HL-60 (cell line): ENCODE measurements at regions not wholly inside any gene's neighbourhood (a gene's known extent, or its start where the extent isn't known, plus 50 kb on each side); places are given as distances from the start of the nearest gene placed in this dataset.

Source experiments
- DNase-seq, 2 experiments: peaks; one replicate each; pipeline ENCODE4 v3.0.0-alpha.2; 2010 to 2020; ENCODE audit warnings: low read depth in 1 of 2, low spot score in 1 of 2
- H3K27ac ChIP-seq: fragments of 250-450 bp; sonication (Bioruptor Pico); replicated peaks from 2 replicates; pipeline ENCODE4 v1.5.1; 2020; ENCODE audit warnings: mild to moderate bottlenecking, moderate library complexity
- H3K27me3 ChIP-seq: fragments of 250-450 bp; sonication (Bioruptor Pico); 2 replicates; pipeline ENCODE4 v1.5.1; 2021; ENCODE audit warnings: mild to moderate bottlenecking, moderate library complexity; ENCODE audit not compliant: insufficient read depth, poor library complexity, severe bottlenecking
- H3K4me3 ChIP-seq: replicated peaks from 2 replicates; pipeline ENCODE4 v1.5.1; 2011; ENCODE audit warnings: mild to moderate bottlenecking, control low read depth, low read length; ENCODE audit not compliant: insufficient read depth
- CTCF ChIP-seq: IDR thresholded peaks from one replicate; pipeline ENCODE4 v1.5.1; 2011; ENCODE audit warnings: low read length, control low read depth, inconsistent platforms; ENCODE audit not compliant: insufficient read depth
- GABPA ChIP-seq: IDR thresholded peaks from 2 replicates; pipeline ENCODE4 v1.6.1; 2012; ENCODE audit warnings: low read depth
- POLR2AphosphoS5 ChIP-seq: IDR thresholded peaks from 2 replicates; pipeline ENCODE4 v1.6.1; 2012; ENCODE audit warnings: low read depth
- REST ChIP-seq: IDR thresholded peaks from 2 replicates; pipeline ENCODE4 v1.6.1; 2012; ENCODE audit warnings: low read depth; ENCODE audit not compliant: insufficient replicate concordance
- SPI1 ChIP-seq: IDR thresholded peaks from 2 replicates; pipeline ENCODE4 v1.6.1; 2012; ENCODE audit warnings: low read depth, mild to moderate bottlenecking, borderline replicate concordance

- DNase-seq: no peak
- TF ChIP-seq REST: no peak
- H3K27me3 ChIP-seq: no peaks in the 10 kb centered on the region
- no peak overlapping the region for H3K27ac ChIP-seq
- H3K4me3 ChIP-seq: no peak overlapping the region
Measured at GRCh38 chr1:4371849-4372248, 282.6 kb upstream of the AJAP1 start.

- Histone ChIP-seq H3K27me3 (no peaks in the 10 kb centered on the region), H3K4me3 (no peak overlapping the region), H3K27ac (no peak overlapping the region)
- DNase-seq: no peak
- no peak for TF ChIP-seq GABPA
- no peak for TF ChIP-seq SPI1
- TF ChIP-seq CTCF: no peak
- no peak for TF ChIP-seq POLR2AphosphoS5
- no peak for TF ChIP-seq REST
Measured at GRCh38 chr1:4375812-4376211, 278.6 kb upstream of the AJAP1 start.

GRCh38 chr1:4379451-4380175, 274.8 kb upstream of the AJAP1 start:
- no peak overlapping the region for H3K27ac ChIP-seq
- TF ChIP-seq CTCF (no peak), REST (no peak), POLR2AphosphoS5 (no peak), GABPA (no peak), SPI1 (no peak)
- H3K27me3 ChIP-seq: no peaks in the 10 kb centered on the region
- DNase-seq: no peak
- no peak overlapping the region for H3K4me3 ChIP-seq
